NB4 (cell line): ENCODE measurements at regions not wholly inside any gene's neighbourhood (a gene's known extent, or its start where the extent isn't known, plus 50 kb on each side); places are given as distances from the start of the nearest gene placed in this dataset.

Experiments
- MYC ChIP-seq: IDR thresholded peaks from 2 replicates; pipeline ENCODE4 v1.6.1; 2011; ENCODE audit warnings: low read depth, low read length
- POLR2A ChIP-seq: IDR thresholded peaks from 2 replicates; pipeline ENCODE4 v1.6.1; 2011; ENCODE audit warnings: mild to moderate bottlenecking; ENCODE audit not compliant: insufficient read length; ENCODE audit errors: extremely low read depth
- TF ChIP-seq, protein P1 (sequence below): IDR thresholded peaks from one replicate; pipeline ENCODE4 v1.5.1; 2012; ENCODE audit warnings: low read depth, low read length
- TF ChIP-seq, protein P2 (sequence below): IDR thresholded peaks from 2 replicates; pipeline ENCODE4 v1.6.1; 2011; ENCODE audit warnings: low read depth, low read length

DNA sequence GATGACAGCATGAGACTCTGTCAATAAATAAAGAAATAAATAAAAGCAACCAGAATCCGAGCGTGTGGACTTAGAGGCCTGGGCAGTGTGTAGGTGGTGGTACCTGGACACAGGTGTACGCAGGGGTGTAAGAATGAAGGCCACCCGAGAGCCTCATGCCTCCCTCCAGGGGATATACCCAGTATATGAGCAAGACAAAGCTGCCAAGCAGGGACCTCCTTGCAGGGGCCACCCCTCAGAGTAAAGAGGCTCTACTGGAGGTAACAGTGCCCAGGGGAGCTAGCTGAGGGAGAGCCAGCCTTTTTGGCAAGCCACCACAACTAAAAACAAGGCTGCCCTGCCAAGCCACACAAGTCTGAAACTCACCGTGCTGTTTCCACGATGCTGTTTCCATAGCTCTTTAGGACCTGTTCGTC, 179.2 kb upstream of the RAB4A start:
- TF ChIP-seq, protein P1, sequence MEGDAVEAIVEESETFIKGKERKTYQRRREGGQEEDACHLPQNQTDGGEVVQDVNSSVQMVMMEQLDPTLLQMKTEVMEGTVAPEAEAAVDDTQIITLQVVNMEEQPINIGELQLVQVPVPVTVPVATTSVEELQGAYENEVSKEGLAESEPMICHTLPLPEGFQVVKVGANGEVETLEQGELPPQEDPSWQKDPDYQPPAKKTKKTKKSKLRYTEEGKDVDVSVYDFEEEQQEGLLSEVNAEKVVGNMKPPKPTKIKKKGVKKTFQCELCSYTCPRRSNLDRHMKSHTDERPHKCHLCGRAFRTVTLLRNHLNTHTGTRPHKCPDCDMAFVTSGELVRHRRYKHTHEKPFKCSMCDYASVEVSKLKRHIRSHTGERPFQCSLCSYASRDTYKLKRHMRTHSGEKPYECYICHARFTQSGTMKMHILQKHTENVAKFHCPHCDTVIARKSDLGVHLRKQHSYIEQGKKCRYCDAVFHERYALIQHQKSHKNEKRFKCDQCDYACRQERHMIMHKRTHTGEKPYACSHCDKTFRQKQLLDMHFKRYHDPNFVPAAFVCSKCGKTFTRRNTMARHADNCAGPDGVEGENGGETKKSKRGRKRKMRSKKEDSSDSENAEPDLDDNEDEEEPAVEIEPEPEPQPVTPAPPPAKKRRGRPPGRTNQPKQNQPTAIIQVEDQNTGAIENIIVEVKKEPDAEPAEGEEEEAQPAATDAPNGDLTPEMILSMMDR, result no peak
- no peak for TF ChIP-seq POLR2A
- TF ChIP-seq MYC, result no peak
- TF ChIP-seq, protein P2, sequence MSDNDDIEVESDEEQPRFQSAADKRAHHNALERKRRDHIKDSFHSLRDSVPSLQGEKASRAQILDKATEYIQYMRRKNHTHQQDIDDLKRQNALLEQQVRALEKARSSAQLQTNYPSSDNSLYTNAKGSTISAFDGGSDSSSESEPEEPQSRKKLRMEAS, result no peak
